CD4-positive, alpha-beta T cell treated with Interleukin-1 beta for 1 hour (primary cell): ENCODE measurements at regions not wholly inside any gene's neighbourhood (a gene's known extent, or its start where the extent isn't known, plus 50 kb on each side); places are given as distances from the start of the nearest gene placed in this dataset.

Experiments used
- DNase-seq, 2 donors: peaks; one replicate each; pipeline ENCODE4 v3.0.0-alpha.2; 2020 to 2022

GRCh38 chr5:167779644-167780043 lies 511.8 kb upstream of the WWC1 start:
- no peak for DNase-seq

DNA sequence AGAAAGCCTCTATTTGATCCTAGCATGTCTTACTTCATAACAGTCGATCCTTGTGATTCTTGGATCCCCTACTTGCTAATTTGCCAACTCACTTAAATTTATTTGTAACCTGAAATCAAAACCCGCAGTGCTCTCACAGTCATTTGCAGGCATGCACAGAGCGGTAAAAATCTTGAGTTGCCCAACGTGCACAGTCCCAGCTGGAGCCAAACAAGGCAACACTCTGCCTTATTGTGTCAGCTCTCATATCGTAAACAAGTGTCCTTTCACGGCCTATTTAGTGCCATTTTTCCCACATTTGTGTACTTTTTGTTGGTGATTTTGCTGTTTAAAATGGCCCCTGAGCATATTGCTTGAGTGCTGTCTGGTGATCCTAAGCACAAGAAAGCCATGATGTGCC lies 511.3 kb upstream of the WWC1 start:
- DNase-seq = no peak

- DNase-seq = no peak
Observed at GRCh38 chr5:167783145-167783817, 508.2 kb upstream of the WWC1 start.

- no peak for DNase-seq
Observed at GRCh38 chr5:167785106-167785505, 506.3 kb upstream of the WWC1 start.

DNA sequence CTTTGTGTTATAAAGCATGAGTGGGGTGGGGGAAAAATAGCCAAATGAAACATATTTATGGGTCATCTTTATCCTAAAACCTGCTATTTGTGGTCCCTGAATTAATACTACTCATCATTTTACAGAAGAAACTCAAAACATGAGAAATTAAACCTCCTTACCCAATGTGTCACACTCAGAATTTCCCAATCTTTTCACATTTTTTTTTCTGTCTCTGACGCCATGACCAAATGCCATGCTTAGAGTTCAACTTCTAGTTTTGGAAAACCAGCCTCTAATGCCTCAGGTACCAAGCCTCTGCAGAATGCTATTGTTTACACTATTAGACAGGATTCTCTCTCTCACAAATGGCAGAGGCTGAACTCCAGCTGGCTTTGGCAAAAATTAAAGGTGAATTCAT lies 505.5 kb upstream of the WWC1 start:
- DNase-seq = no peak

GRCh38 chr5:167786871-167787578 lies 504.4 kb upstream of the WWC1 start:
- no peak for DNase-seq

- no peak for DNase-seq
Observed at GRCh38 chr5:167790045-167790444, 501.4 kb upstream of the WWC1 start.

DNA sequence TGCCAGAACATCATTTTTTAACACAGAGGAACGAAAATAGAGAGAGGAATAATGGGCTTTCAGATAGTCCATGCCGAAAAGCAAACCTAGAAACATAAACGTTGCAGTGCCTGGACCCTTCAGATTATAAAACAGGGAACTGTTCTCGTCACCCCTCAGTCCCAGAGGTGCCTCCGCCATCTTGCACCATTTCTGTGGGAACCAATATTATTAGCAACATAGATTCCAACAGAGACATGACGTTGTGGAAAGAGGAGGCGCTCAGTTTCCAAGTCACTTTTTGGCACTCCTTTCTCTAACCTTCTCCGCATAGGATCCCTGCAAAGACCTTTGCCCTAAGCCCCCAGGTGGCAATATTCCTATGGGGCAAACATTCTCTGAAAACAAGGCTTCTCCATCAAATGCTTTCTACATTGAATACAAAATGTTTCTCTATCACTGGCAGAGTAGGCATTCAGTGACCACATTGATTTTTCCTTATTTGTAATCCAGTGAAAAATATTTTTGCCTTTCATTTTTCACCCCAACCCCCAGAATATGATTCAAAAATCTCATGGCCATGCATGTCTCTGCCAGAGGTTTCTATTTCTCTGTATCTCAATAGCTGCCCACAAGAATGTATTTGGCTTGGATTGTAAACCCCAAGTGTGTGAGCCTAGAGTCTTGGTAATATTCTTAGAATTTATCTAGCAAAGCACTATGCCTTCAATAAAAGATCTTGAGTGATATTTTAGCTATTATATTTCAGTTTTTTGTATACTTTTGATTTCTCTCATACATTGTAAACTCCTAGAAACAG lies 500.8 kb upstream of the WWC1 start:
- no peak for DNase-seq

GRCh38 chr5:167792514-167792913 lies 498.9 kb upstream of the WWC1 start:
- no peak for DNase-seq

DNA sequence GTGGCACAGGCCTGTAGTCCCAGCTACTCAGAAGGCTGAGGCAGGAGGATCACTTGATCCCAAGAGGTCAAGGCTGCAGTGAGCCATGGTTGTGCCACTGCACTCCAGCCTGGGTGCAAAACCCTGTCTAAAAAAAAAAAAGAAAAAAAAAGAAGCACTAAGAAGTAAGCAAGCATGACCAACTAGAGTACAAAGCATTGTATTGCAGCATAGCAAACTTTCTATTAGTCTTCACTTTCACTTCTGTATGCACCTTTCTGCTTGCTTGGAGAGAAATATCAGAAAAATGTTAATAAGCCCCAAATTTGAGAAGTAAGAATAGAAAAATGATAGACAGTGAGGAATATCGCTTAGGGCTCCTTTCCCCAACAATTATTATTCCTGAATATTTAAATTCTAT lies 497.7 kb upstream of the WWC1 start:
- DNase-seq = no peak

GRCh38 chr5:167794121-167794520 lies 497.3 kb upstream of the WWC1 start:
- DNase-seq = no peak

- DNase-seq = no peak
Observed at GRCh38 chr5:167796672-167797071, 494.8 kb upstream of the WWC1 start.

DNA sequence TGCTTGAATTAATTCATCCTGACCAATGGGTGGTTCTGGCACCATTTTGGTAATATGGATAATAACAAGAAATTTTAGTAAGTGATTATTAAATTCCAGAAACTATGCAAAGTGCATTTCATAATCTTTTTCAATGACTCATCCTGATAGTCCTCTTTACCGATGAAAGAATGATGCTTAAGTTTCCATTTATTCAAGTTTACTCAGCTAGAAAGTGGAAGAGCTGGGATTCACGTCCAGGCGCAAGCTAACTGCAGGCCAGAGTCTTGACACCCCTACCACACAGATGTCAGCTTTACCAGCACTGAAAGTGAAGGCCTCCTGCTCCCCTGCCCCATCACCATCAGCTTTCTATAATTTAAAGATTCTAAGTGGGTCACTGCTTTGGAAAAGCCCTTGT lies 493.5 kb upstream of the WWC1 start:
- no peak for DNase-seq

- no peak for DNase-seq
Observed at GRCh38 chr5:167798448-167798847, 493.0 kb upstream of the WWC1 start.

DNA sequence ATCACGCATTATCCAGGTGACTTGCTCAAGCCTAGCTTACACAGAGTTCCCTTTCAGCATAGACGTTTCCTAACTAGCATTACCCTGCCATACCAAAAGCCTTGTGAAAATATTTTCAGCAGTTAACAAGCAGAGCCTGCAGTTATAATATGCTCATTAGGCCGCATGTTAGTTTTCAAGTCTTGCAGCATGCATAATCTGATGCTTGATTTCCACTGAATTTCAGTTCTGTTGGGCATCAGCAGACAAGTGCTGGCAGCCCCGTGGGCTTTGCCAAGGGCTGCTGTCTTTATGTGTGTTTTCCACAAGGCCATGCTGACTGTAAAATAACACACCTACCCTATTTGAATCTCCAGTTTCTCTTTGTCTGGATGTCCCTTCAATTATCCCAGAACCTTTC lies 491.0 kb upstream of the WWC1 start:
- DNase-seq = no peak

- no peak for DNase-seq
Observed at GRCh38 chr5:167801999-167802398, 489.4 kb upstream of the WWC1 start.

DNA sequence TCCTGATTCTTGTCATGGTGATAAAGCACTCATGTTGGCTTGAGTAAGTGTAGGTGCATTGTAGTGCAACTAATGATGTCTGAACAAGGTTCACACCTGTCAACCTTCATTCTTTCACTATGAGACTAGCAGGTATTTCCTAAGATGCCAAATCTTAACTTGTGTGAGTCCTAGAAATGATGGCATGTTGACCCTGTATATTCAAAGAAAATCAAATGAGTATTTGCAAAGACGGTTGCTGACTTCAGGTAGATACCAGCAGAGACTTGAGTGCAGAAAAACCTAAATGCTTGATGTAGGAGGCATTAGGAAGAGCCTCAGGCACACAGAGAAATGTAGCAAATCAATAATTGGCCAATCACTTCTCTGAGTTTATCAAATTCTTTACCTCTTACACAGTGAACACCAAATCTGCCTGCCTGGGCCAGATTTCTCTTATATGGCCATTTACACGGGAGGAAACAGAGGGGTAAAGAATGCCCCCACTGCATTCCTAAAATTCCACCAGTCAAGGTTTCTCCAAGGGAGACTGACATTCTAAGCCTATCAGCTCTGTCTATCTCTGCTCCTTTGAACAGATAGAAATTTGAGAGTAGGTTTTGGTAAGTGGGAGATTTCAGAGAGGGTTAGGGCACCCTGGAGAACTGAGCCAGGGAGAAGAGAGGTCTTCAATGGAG lies 488.6 kb upstream of the WWC1 start:
- no peak for DNase-seq

DNA sequence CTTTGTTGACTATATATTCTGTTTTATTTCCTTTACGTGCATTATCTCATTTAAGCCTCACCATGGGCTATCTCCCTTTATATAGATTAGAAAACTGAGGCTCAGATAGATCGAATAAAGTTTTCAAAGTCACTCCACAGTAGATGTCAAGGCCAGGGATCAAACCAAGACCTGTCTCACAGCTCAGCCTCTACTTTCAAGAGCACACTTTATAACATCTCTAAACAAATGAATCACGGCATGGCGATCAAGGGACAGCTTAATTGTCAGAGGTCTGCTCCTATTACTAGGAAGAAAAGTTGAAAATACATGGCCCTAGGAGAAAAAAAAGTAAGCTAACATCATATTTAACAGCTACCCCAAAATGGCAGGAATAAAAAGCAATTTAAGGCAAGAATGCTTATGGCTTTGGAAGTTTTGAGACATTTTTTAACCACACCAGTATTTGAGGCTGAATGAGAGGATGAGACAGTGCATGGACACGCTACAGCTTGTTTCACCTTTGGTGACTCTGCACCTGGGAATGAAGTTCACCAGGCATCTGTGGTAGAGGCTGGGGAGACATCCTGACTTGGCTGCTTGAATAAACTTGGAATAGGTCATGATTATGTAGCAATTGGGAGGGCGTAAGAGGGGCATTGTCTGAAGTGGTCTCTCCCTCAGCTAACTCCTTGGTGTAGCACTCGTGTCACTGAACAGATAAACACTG lies 486.8 kb upstream of the WWC1 start:
- no peak for DNase-seq

DNA sequence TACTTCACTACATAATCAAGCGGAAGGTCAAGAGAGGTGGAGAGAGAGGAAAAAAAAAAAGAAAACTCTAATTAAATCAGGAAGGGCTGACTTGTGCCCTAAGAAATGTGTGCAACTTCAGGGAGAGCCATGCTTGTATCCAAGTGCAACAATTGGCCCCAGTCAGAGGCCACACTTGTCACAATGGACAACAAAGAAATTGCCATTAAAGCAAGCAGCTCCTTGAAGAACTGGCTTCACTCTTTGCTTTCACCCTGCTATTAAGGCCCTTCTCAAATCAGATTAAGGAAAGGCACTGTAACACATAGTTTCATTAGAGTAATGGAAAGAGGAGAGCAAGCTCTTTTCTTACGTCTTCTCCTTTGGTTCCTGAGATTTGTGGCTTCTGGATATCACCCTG lies 480.9 kb upstream of the WWC1 start:
- no peak for DNase-seq

- no peak for DNase-seq
Observed at GRCh38 chr5:167812871-167813270, 478.6 kb upstream of the WWC1 start.

GRCh38 chr5:167813389-167813788 lies 478.1 kb upstream of the WWC1 start:
- no peak for DNase-seq

DNA sequence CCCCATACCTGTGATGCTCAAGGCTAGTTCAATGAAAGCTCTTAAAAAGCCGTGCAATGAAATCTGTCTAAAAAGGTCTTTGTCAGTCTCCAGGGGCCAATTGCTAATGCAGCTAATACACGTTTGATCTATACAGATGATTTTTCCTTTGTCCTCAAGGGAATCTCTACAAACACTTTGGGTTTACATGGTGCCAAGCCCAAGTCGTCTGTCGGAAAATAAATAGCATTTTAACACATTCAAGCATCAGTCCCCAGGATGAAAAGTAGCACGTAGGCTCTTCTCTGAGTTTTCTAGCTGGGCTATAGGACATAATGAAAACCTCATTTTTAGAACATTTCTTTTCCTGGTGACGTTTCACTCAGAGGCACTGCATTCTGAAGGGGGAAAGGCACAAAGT lies 477.4 kb upstream of the WWC1 start:
- DNase-seq = no peak

- no peak for DNase-seq
Observed at GRCh38 chr5:167814828-167815227, 476.6 kb upstream of the WWC1 start.
